ENCODE measurements at regions not wholly inside any gene's neighbourhood (a gene's known extent, or its start where the extent isn't known, plus 50 kb on each side); places are given as distances from the start of the nearest gene placed in this dataset.

DNA sequence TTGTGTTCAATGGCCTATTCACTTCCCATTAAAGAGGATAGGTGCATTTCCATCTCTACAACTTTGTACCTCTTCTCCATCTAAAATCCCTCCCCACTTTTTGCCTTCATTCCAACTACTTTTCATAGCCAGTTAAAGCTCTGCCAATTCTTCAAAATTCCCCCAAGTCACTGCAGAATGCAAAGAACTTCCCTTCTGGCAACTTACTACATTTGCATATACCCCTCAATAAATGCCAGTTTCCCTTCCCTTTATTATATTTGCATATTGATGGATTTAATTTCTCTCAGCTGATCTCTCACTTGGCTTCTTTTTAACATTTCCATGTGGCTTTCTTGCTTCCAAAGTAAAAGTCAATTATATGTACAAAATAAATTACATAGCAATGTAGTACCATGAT is 393.4 kb downstream of the HACE1 start (continued):
- no peak for TF ChIP-seq CHD7 (IDR thresholded peaks at IDR 0.05; ENCODE audit: insufficient replicate concordance, low read length)
- no peak for TF ChIP-seq JUN (IDR thresholded peaks at IDR 0.05; ENCODE audit: low read depth, low read length)
- TF ChIP-seq CTBP2 (IDR thresholded peaks at IDR 0.05; ENCODE audit: borderline replicate concordance, insufficient read depth, insufficient read length, low read length) = no peak
- TF ChIP-seq SP2 (IDR thresholded peaks at IDR 0.05; ENCODE audit: low read length) = no peak

Data from H1 (cell line).